ENCODE measurements at regions not wholly inside any gene's neighbourhood (a gene's known extent, or its start where the extent isn't known, plus 50 kb on each side); places are given as distances from the start of the nearest gene placed in this dataset.

- no peak for DNase-seq (ENCODE audit: low spot score in 2 of 2)
- Histone ChIP-seq H3K27ac (peak overlapping the region in 2 of 4 donors; percentile 16 to 22), H3K9me3 (no peaks in the 10 kb centered on the region), H3K4me1 (peaks cover 0 to 82% (median 34%) of the 10 kb centered on the region in 4 donors), H3K36me3 (peaks cover 0 to 17% (median 0%) of the 10 kb centered on the region in 3 donors), H3K27me3 (no peaks in the 10 kb centered on the region), H3K4me3 (no peak overlapping the region)
- 64 to 76% methylated on average over 8 of the region's 8 CpGs for WGBS, 2 donors
- TF ChIP-seq EP300 (IDR thresholded peaks at IDR 0.05) (no peak), CTCF (IDR thresholded peaks at IDR 0.05) (no peak), POLR2A (IDR thresholded peaks at IDR 0.05) (no peak)
Observed at GRCh38 chr7:131087756-131088658, 239.7 kb upstream of the MKLN1 start.

GRCh38 chr7:131090188-131090587, 237.5 kb upstream of the MKLN1 start:
- peaks cover 0 to 33% (median 7%) of the 10 kb centered on the region in 3 donors for H3K36me3 ChIP-seq
- TF ChIP-seq EP300 (IDR thresholded peaks at IDR 0.05): no peak
- no peak for TF ChIP-seq POLR2A (IDR thresholded peaks at IDR 0.05)
- no peak for TF ChIP-seq CTCF (IDR thresholded peaks at IDR 0.05)
- no peaks in the 10 kb centered on the region for H3K9me3 ChIP-seq
- H3K27ac ChIP-seq: peak overlapping the region in 2 of 4 donors; percentile 55 to 79
- no peak for DNase-seq (ENCODE audit: low spot score in 2 of 2)
- H3K27me3 ChIP-seq: no peaks in the 10 kb centered on the region
- WGBS, 2 donors: 69 to 71% methylated on average over 2 of the region's 2 CpGs
- H3K4me1 ChIP-seq: peaks cover 0 to 82% (median 38%) of the 10 kb centered on the region in 4 donors
- H3K4me3 ChIP-seq: no peak overlapping the region

- peaks cover 0 to 33% (median 7%) of the 10 kb centered on the region in 3 donors for H3K36me3 ChIP-seq
- 69% methylated on average over 7 of the region's 7 CpGs for WGBS, 2 donors
- H3K9me3 ChIP-seq: no peaks in the 10 kb centered on the region
- H3K27ac ChIP-seq: peak overlapping the region in 3 of 4 donors; percentile 3 to 79 (median 55)
- DNase-seq (ENCODE audit: low spot score in 2 of 2): no peak
- peaks cover 0 to 86% (median 46%) of the 10 kb centered on the region in 4 donors for H3K4me1 ChIP-seq
- H3K27me3 ChIP-seq: no peaks in the 10 kb centered on the region
- H3K4me3 ChIP-seq: no peak overlapping the region
- TF ChIP-seq CTCF (IDR thresholded peaks at IDR 0.05) (no peak), EP300 (IDR thresholded peaks at IDR 0.05) (no peak), POLR2A (IDR thresholded peaks at IDR 0.05) (no peak)
Observed at GRCh38 chr7:131090886-131091692, 236.6 kb upstream of the MKLN1 start.

- H3K36me3 ChIP-seq: peaks cover 0 to 29% (median 7%) of the 10 kb centered on the region in 3 donors
- DNase-seq (ENCODE audit: low spot score in 2 of 2): no peak
- no peaks in the 10 kb centered on the region for H3K27me3 ChIP-seq
- TF ChIP-seq CTCF (IDR thresholded peaks at IDR 0.05) (no peak), POLR2A (IDR thresholded peaks at IDR 0.05) (no peak), EP300 (IDR thresholded peaks at IDR 0.05) (no peak)
- no peaks in the 10 kb centered on the region for H3K9me3 ChIP-seq
- peaks cover 0 to 94% (median 68%) of the 10 kb centered on the region in 4 donors for H3K4me1 ChIP-seq
- 95 to 96% methylated on average over 11 of the region's 11 CpGs for WGBS, 2 donors
- H3K27ac ChIP-seq: no peak overlapping the region
- no peak overlapping the region for H3K4me3 ChIP-seq
Observed at GRCh38 chr7:131094685-131095084, 233.0 kb upstream of the MKLN1 start.

All from tibial nerve (tissue), 4 donors.